Upper lobe of left lung (tissue), 6 donors: ENCODE measurements at regions not wholly inside any gene's neighbourhood (a gene's known extent, or its start where the extent isn't known, plus 50 kb on each side); places are given as distances from the start of the nearest gene placed in this dataset.
"Not testable (repeated sequence)": the region's sequence is repeated elsewhere in the genome, so short reads cannot be mapped to it uniquely, and the experiment has no call there.

ENCODE experiments used
- ATAC-seq, 2 donors: fragments of 200-7000 bp; cut with Tn5 transposase; one replicate each; pipeline ENCODE4 v1.9.1; 2022; ENCODE audit warnings: mild to moderate bottlenecking in 2 of 2, moderate library complexity in 2 of 2; ENCODE audit not compliant: low FRiP score in 2 of 2
- DNase-seq, 2 donors: peaks; one replicate each; pipeline ENCODE4 v3.0.0-alpha.2; 2019 to 2020
- H3K27ac ChIP-seq, 4 donors: fragments of 200-600 bp; sonication (generic); one replicate each; pipeline ENCODE4 v1.5.1; 2016 to 2019
- H3K27me3 ChIP-seq, 4 donors: fragments of 200-600 bp; sonication (generic); one replicate each; pipeline ENCODE4 v1.5.1; 2017 to 2019
- H3K36me3 ChIP-seq, 4 donors: fragments of 200-600 bp; sonication (generic); one replicate each; pipeline ENCODE4 v1.5.1; 2016 to 2019
- H3K4me1 ChIP-seq, 4 donors: fragments of 200-600 bp; sonication (generic); one replicate each; pipeline ENCODE4 v1.5.1; 2018 to 2019
- H3K4me3 ChIP-seq, 4 donors: fragments of 200-600 bp; sonication (generic); one replicate each; pipeline ENCODE4 v1.5.1; 2017 to 2019; ENCODE audit warnings: mild to moderate bottlenecking in 2 of 4, moderate library complexity in 1 of 4
- H3K9me3 ChIP-seq, 4 donors: fragments of 200-600 bp; sonication (generic); one replicate each; pipeline ENCODE4 v1.5.1; 2018 to 2019
- CTCF ChIP-seq, 6 experiments: fragments of 450-650 bp in 4 of 6; fragments of 200-600 bp in 2 of 6; sonication (generic) in 2 of 6; IDR thresholded peaks; one replicate each; pipeline ENCODE4 v1.5.1; 2016 to 2019; ENCODE audit warnings: antibody characterized with exemption in 6 of 6
- EP300 ChIP-seq, 4 donors: sonication (generic); formaldehyde crosslinking; IDR thresholded peaks; one replicate each; pipeline ENCODE4 v1.5.1; 2017; ENCODE audit warnings: antibody characterized with exemption in 4 of 4, control low read depth in 2 of 4
- POLR2A ChIP-seq, 4 donors: fragments of 450-650 bp; IDR thresholded peaks; one replicate each; pipeline ENCODE4 v1.5.1; 2016 to 2017; ENCODE audit warnings: antibody characterized with exemption in 4 of 4, mild to moderate bottlenecking in 2 of 4
- POLR2AphosphoS5 ChIP-seq, 2 donors: sonication (generic); formaldehyde crosslinking; IDR thresholded peaks; one replicate each; pipeline ENCODE4 v1.5.1; 2017; ENCODE audit warnings: antibody characterized with exemption in 2 of 2
- WGBS, 2 donors: methylation state at CpG; one replicate each; pipeline ENCODE4 v1.1.5; 2017 to 2018; 5-methylcytosine and 5-hydroxymethylcytosine counted together
- donor health status: DM: no; HTN: no; CAD: no; lungs with moderate emphysema.
- donor health status: DM: no; HTN: yes; CAD: no; lungs with severe emphysema.

GRCh38 chr5:154679501-154679900 is 75.7 kb upstream of the LARP1 start:
- no peaks in the 10 kb centered on the region for H3K27me3 ChIP-seq
- H3K9me3 ChIP-seq: no peaks in the 10 kb centered on the region
- H3K4me3 ChIP-seq: no peak overlapping the region
- peaks cover 11 to 17% (median 14%) of the 10 kb centered on the region in 4 donors for H3K4me1 ChIP-seq
- H3K27ac ChIP-seq: no peak overlapping the region
- no peak for ATAC-seq
- DNase-seq: no peak
- TF ChIP-seq POLR2AphosphoS5 (IDR thresholded peaks at IDR 0.05) (no peak), CTCF (IDR thresholded peaks at IDR 0.05) (no peak), EP300 (IDR thresholded peaks at IDR 0.05) (no peak), POLR2A (IDR thresholded peaks at IDR 0.05) (no peak)
- 85 to 100% methylated on average over 1 to 4 of the region's 4 CpGs for WGBS, 2 donors
- no peaks in the 10 kb centered on the region for H3K36me3 ChIP-seq

- no peak for ATAC-seq
- no peaks in the 10 kb centered on the region for H3K9me3 ChIP-seq
- H3K4me1 ChIP-seq: peaks cover under 1 to 6% (median 2%) of the 10 kb centered on the region in 4 donors
- no peak overlapping the region for H3K4me3 ChIP-seq
- 11 to 30% methylated on average over 2 of the region's 2 CpGs for WGBS, 2 donors
- DNase-seq: no peak
- TF ChIP-seq CTCF (IDR thresholded peaks at IDR 0.05) (no peak), POLR2AphosphoS5 (IDR thresholded peaks at IDR 0.05) (no peak), POLR2A (IDR thresholded peaks at IDR 0.05) (no peak), EP300 (IDR thresholded peaks at IDR 0.05) (no peak)
- H3K27ac ChIP-seq: no peak overlapping the region
- H3K36me3 ChIP-seq: no peaks in the 10 kb centered on the region
- H3K27me3 ChIP-seq: no peaks in the 10 kb centered on the region
These were observed 77.3 kb upstream of the LARP1 start for GRCh38 chr5:154677921-154678320.

GRCh38 chr5:154676508-154676907 is 78.7 kb upstream of the LARP1 start:
- no peak for TF ChIP-seq CTCF (IDR thresholded peaks at IDR 0.05)
- no peak for TF ChIP-seq POLR2A (IDR thresholded peaks at IDR 0.05)
- no peak for TF ChIP-seq POLR2AphosphoS5 (IDR thresholded peaks at IDR 0.05)
- TF ChIP-seq EP300 (IDR thresholded peaks at IDR 0.05): no peak
- no peak for ATAC-seq
- Histone ChIP-seq H3K4me1 (no peaks in the 10 kb centered on the region), H3K36me3 (no peaks in the 10 kb centered on the region), H3K4me3 (no peak overlapping the region), H3K9me3 (no peaks in the 10 kb centered on the region), H3K27ac (no peak overlapping the region), H3K27me3 (no peaks in the 10 kb centered on the region)
- no peak for DNase-seq
- WGBS, 2 donors: 87 to 88% methylated on average over 1 of the region's 1 CpG

- ATAC-seq (no peak), DNase-seq (no peak)
- Histone ChIP-seq H3K27ac (no peak overlapping the region), H3K36me3 (no peaks in the 10 kb centered on the region), H3K4me3 (no peak overlapping the region), H3K4me1 (no peaks in the 10 kb centered on the region), H3K9me3 (no peaks in the 10 kb centered on the region), H3K27me3 (no peaks in the 10 kb centered on the region)
- 76 to 86% methylated on average over 2 of the region's 2 CpGs for WGBS, 2 donors
- TF ChIP-seq EP300 (IDR thresholded peaks at IDR 0.05): no peak
- no peak for TF ChIP-seq POLR2A (IDR thresholded peaks at IDR 0.05)
- no peak for TF ChIP-seq CTCF (IDR thresholded peaks at IDR 0.05)
- no peak for TF ChIP-seq POLR2AphosphoS5 (IDR thresholded peaks at IDR 0.05)
These were observed 81.1 kb upstream of the LARP1 start for GRCh38 chr5:154674029-154674428.

- WGBS, 2 donors: 88 to 91% methylated on average over 1 to 4 of the region's 4 CpGs
- ATAC-seq: no peak
These were observed 81.7 kb upstream of the LARP1 start for GRCh38 chr5:154673506-154673905.

GRCh38 chr5:154669913-154670312 is 85.3 kb upstream of the LARP1 start:
- H3K4me1 ChIP-seq, H3K27ac ChIP-seq, ATAC-seq, DNase-seq, H3K27me3 ChIP-seq, H3K4me3 ChIP-seq, H3K36me3 ChIP-seq: not testable (repeated sequence)
- 91 to 97% methylated on average over 8 of the region's 8 CpGs for WGBS, 2 donors
- H3K9me3 ChIP-seq: peaks cover 0 to 12% (median 7%) of the 10 kb centered on the region in 4 donors

More at GRCh38 chr5:154673506-154673905, 81.7 kb upstream of the LARP1 start:
- Histone ChIP-seq H3K4me1 (no peaks in the 10 kb centered on the region), H3K27me3 (no peaks in the 10 kb centered on the region), H3K9me3 (peaks cover 0 to 1% (median 0%) of the 10 kb centered on the region in 4 donors), H3K36me3 (no peaks in the 10 kb centered on the region), H3K4me3 (no peak overlapping the region), H3K27ac (no peak overlapping the region)
- DNase-seq: no peak
- no peak for TF ChIP-seq CTCF (IDR thresholded peaks at IDR 0.05)
- no peak for TF ChIP-seq POLR2AphosphoS5 (IDR thresholded peaks at IDR 0.05)
- TF ChIP-seq EP300 (IDR thresholded peaks at IDR 0.05): no peak
- no peak for TF ChIP-seq POLR2A (IDR thresholded peaks at IDR 0.05)
